NK-92 treated with Interleukin-12 subunit alpha and Interleukin-12 subunit beta, amount 100 ng/mL, for 24 hours (cell line): ENCODE measurements at regions not wholly inside any gene's neighbourhood (a gene's known extent, or its start where the extent isn't known, plus 50 kb on each side); places are given as distances from the start of the nearest gene placed in this dataset.

Source experiments
- DNase-seq: peaks from one replicate; lab custom pipeline; 2025; lab: John Stamatoyannopoulos, UW

GRCh38 chr3:188940573-188940932 is 231.2 kb upstream of the TPRG1 start:
- DNase-seq, result no peak

GRCh38 chr3:188941103-188941502 is 230.7 kb upstream of the TPRG1 start:
- no peak for DNase-seq

- no peak for DNase-seq
Observed at GRCh38 chr3:188942191-188942590, 229.6 kb upstream of the TPRG1 start.

GRCh38 chr3:188943591-188943990 is 228.2 kb upstream of the TPRG1 start:
- no peak for DNase-seq

DNA sequence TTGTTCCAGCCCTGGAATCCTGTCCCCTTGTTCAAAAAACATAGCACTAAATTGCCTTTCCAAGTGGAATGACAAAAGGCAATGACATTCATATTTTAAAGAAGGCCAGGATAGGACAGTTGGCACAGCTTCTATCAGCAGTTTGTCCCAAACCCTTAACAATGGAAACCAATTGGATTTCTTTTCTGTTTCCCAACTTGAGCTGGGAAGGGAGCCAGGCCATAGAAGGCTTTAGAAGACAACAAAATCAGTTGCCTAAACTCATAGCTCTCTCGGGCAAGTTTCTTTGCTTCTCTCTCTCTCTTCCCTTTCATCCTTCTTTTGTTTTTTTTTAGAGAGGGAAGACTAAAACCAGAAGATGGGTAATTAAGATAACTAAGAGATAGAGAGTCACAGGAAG is 227.7 kb upstream of the TPRG1 start:
- no peak for DNase-seq

- no peak for DNase-seq
Observed at GRCh38 chr3:188946351-188947240, 225.2 kb upstream of the TPRG1 start.

GRCh38 chr3:188947401-188948280 is 224.1 kb upstream of the TPRG1 start:
- no peak for DNase-seq

DNA sequence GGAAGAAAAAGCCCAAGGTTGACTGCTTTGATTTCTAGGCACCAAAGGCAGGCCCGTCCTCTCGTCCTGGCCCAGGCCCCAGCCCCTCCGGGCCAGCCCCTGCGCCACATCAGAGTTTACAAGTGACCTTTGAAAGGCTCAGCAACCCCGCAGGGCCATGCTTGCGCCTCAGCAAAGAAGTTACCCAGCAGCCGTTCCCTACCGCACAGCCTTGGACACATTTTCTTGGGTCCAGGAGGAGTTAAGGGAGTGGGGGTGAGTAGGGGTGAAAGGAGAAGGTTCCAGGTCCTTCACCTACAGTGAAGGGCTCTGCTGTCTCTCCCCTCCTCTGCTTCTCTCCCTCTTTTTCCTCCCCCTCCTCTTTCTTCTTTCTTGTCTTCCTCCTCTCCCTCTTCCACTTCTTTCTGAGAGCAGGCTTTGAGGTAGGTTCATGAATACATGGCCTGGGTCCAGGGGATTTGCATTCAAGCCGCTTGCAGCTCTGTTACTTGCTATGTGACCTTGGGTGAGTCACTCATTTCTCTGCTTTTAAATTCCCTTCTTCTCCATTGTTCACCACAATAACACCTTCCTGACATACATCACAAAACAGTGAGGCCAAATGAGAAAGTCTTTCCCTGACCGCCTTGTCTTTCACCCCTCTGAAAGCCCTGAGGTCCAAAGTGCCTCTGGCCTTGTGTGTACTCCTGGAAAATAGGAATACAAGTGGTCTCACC is 223.3 kb upstream of the TPRG1 start:
- no peak for DNase-seq

- no peak for DNase-seq
Observed at GRCh38 chr3:188948997-188949389, 222.8 kb upstream of the TPRG1 start.

DNA sequence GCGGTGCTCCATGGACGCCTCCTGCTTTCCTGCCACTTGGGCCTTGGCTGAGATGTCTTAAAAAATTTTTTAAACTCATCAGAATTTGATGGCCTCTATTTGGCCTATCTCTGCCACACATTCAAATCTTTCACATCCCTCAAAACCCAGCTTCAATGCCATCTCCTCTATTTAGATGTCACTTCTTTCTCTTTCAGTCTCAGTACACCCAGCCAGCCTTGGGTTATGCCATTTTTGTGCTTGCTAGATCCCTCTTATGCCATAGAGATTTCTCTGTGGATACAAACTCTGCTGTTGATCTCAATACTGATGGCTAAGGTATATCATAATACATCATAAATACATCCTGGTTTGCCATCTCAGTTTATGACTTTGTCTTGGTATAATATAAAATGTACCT is 222.3 kb upstream of the TPRG1 start:
- DNase-seq, result no peak

- DNase-seq, result no peak
Observed at GRCh38 chr3:188949996-188950395, 221.8 kb upstream of the TPRG1 start.

DNA sequence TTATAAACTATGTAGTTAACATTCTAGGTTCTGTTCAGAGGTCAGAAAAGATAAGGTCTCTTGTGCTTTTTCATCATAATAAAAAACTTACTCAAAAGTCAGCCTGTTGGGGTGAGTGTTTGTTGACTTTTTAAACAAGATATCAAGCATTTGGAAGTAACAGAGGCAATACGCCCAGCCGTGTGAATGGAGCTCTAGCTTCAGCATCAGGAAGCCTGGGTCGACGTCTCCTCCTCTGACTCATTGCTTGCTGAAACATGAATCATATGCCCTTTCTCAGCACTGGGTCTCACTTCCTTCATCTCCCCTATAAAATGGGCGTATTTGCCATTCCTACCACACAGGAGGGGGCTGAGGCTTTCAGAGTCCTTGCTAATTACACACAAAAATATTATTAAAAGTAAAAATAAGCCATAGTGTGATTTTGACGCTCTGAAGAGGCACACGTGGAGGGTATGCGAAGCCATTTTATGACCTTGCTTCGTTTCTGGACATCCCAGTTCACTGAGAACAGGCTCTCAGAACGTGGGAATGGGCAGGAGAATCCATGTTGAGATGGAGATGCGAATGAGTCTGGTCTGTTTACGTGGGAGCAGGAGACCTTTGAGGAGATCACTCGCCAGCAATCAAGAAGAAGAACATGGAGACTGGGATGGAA is 220.8 kb upstream of the TPRG1 start:
- peak; percentile 20 for DNase-seq

DNA sequence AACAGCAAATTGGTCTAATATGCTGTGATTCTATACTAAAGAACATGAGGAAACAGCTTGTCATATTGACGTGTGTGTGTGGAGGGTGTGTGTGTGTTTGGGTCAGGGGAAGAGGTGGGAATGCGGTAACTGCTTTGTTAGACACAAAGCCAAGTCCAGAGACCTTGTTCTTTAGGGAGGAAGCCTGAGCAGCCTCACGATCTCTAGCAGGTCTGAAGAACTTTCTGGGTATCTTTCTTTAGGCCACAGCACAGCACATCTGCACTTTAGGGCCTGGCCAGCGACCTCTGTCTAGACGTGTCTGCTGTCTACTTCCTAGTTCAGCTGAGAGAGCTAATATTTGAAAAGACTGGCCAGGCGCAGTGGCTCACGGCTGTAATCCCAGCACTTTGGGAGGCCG is 220.0 kb upstream of the TPRG1 start:
- DNase-seq, result no peak

DNA sequence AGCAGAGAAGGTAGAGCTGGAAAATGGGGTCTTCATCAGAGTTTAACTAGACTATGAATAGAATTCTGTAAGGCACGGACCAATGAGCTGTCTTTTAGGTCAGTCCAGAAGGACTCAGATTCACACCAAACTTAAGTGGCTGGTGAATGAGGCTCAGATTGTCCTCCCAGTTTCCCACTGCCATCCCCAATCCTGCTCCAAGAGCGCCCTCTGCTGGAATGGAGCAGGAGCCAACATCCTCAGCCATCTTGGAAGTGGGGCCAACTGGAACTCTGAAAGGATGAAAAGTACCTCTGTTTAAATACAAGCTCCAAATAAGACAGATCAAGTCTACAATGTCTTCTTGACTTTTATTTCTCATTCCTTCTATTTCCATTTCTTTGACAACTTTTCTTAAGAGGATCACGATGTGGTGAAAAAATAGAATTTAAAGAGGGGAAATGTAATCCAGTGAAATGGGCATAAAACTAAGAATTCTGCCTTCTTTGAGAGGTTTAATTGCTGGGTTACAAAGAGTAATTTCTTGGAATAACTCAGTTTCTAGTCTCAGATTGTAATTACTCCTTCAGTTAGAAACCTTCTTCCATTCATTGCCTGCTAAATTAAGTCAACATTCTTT is 217.1 kb upstream of the TPRG1 start:
- DNase-seq, result peak; percentile 47

DNA sequence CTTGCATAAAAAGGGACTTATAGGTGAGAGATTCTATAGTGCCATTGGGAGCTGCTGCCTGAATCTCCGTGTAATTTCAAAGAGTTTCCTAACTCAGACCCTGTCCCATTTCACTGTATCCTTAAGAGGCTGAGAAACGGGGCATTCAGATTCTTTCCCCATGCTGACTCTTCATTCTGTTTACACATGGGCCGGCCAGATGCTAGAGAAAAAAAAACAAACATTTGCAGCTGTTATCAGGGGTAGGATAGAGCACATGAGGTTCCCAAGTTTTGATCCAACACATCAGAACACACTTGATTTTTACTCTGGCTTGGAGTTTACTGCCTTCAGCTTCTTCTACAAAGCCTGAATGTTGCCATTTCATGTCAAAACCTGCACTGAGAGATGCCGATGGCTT is 215.9 kb upstream of the TPRG1 start:
- no peak for DNase-seq

GRCh38 chr3:188956839-188957489 is 214.8 kb upstream of the TPRG1 start:
- no peak for DNase-seq

DNA sequence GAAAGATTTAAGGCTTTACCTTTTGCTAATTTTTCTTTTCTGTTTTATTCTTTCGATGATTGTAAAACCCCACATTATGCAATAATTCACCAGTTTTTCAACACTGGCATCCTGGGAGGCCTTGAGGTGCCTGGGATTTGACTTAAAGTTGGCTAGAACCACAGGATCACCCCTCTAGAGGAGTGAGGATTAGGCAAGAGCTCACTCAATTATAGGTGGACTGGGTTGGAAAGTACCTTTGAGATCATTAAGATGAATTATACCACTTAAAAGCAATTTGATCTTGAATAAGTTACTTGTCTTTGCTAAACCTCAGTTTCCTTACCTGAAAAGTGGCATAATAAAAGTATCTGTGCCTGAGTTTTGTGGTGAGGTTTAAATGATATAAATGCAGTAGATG is 212.8 kb upstream of the TPRG1 start:
- DNase-seq, result no peak

DNA sequence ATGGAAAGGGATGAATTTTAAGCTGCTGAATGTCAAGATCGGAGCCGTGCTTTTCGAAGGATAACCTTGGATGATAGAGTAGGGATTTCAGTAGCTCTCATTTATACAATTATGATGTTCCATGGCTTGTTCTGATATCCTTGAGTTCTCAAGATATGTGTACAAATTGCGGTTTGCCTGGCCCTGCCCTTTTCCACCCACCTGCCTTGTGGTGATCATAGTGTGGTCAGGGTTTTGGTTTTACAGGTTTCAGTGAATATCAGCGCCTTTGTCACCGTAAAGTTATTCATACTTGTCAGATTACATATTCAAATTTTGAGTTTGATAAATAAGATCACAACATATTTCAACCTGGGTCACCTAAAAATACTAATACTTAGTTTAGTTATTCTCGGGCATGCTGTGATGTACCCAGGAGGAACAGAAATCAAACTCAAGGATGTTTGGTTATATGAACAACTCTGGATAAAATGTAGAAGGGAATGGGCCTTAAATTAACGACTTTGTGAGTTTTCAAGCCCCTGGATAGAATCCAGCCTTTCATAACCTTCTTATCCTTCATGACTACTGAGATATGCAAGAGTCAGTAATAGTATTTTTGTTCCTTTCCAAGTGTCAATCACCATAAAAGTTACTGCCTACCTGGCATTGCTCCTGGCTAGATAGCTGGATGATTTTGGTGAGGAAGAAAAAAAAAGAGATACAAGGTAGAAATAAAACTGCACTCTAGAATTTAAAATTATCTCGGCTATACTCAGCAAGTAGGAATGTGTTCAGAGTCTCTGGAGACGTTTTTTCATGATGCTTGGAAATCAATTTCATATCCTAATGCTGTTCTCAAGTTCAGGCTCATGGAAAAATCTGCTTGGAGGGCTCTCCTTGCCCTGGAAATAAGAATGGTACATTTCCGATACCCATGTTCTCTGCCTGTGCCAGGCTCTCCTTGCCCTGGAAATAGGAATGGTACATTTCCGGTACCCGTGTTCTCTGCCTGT is 209.2 kb upstream of the TPRG1 start:
- DNase-seq, result no peak

- DNase-seq, result no peak
Observed at GRCh38 chr3:188964957-188965356, 206.8 kb upstream of the TPRG1 start.

GRCh38 chr3:188972310-188972709 is 199.5 kb upstream of the TPRG1 start:
- DNase-seq, result no peak
